WTC11 (cell line): ENCODE measurements at regions not wholly inside any gene's neighbourhood (a gene's known extent, or its start where the extent isn't known, plus 50 kb on each side); places are given as distances from the start of the nearest gene placed in this dataset.

Experiments
- ATAC-seq: fragments of 200-7000 bp; cut with Tn5 transposase; 2 replicates; pipeline ENCODE4 v1.10.0; 2021; ENCODE audit warnings: mild to moderate bottlenecking, moderate library complexity
- CTCF ChIA-PET: fragments of 300-600 bp; sonication (Branson Sonifier 250); formaldehyde crosslinking; loops from one replicate; lab custom pipeline; 2021; ENCODE audit warnings: antibody characterized with exemption; lab: Charles Lee
- POLR2A ChIA-PET: fragments of 350-600 bp; sonication (Branson Sonifier 250); formaldehyde crosslinking; loops from one replicate; lab custom pipeline; 2021; ENCODE audit warnings: antibody characterized with exemption; lab: Charles Lee
- DNase-seq: peaks from one replicate; pipeline ENCODE4 v3.0.0; 2021; ENCODE audit warnings: low spot score
- H3K27ac Mint-ChIP-seq: 2 replicates; pipeline ENCODE4 v1.8.0; 2021; ENCODE audit warnings: mixed read lengths
- H3K27me3 Mint-ChIP-seq: 2 replicates; pipeline ENCODE4 v1.8.0; 2021; ENCODE audit warnings: low read depth, mild to moderate bottlenecking, moderate library complexity, mixed read lengths
- H3K36me3 Mint-ChIP-seq: 2 replicates; pipeline ENCODE4 v1.8.0; 2021; ENCODE audit warnings: mixed read lengths
- H3K4me1 Mint-ChIP-seq: 2 replicates; pipeline ENCODE4 v1.8.0; 2022; ENCODE audit warnings: mixed read lengths
- H3K4me3 Mint-ChIP-seq: 2 replicates; pipeline ENCODE4 v1.8.0; 2021; ENCODE audit warnings: mild to moderate bottlenecking, moderate library complexity, mixed read lengths
- H3K9me3 Mint-ChIP-seq: 2 replicates; pipeline ENCODE4 v1.8.0; 2021; ENCODE audit warnings: mixed read lengths
- ARID4B ChIP-seq: sonication (generic); formaldehyde crosslinking; IDR thresholded peaks from 2 replicates; pipeline ENCODE4 v1.8.0; 2023; ENCODE audit warnings: missing genetic modification reagents, mild to moderate bottlenecking, borderline replicate concordance
- ATF1 ChIP-seq: sonication (generic); formaldehyde crosslinking; IDR thresholded peaks from 2 replicates; pipeline ENCODE4 v1.8.1; 2023; ENCODE audit warnings: mild to moderate bottlenecking, moderate library complexity, missing genetic modification reagents
- CREM ChIP-seq: sonication (generic); formaldehyde crosslinking; IDR thresholded peaks from 2 replicates; pipeline ENCODE4 v1.8.1; 2022; ENCODE audit warnings: mild to moderate bottlenecking, missing genetic modification reagents, moderate library complexity
- E2F1 ChIP-seq: sonication (generic); formaldehyde crosslinking; IDR thresholded peaks from 2 replicates; pipeline ENCODE4 v1.8.0; 2022; ENCODE audit warnings: mild to moderate bottlenecking, missing genetic modification reagents
- ELF4 ChIP-seq: sonication (generic); formaldehyde crosslinking; IDR thresholded peaks from 2 replicates; pipeline ENCODE4 v1.8.1; 2022; ENCODE audit warnings: low read depth, mild to moderate bottlenecking, moderate library complexity, missing genetic modification reagents
- GABPB1 ChIP-seq: sonication (generic); formaldehyde crosslinking; IDR thresholded peaks from 2 replicates; pipeline ENCODE4 v1.8.1; 2023; ENCODE audit warnings: mild to moderate bottlenecking, missing genetic modification reagents
- GRHL2 ChIP-seq: fragments of 250-450 bp; sonication (Bioruptor Pico); IDR thresholded peaks from 2 replicates; pipeline ENCODE4 v1.8.0; 2022; ENCODE audit warnings: mild to moderate bottlenecking, moderate library complexity; ENCODE audit not compliant: insufficient replicate concordance, severe bottlenecking
- HMGXB4 ChIP-seq: sonication (generic); formaldehyde crosslinking; IDR thresholded peaks from 2 replicates; pipeline ENCODE4 v1.8.1; 2023; ENCODE audit warnings: mild to moderate bottlenecking, moderate library complexity, missing genetic modification reagents
- IRF2 ChIP-seq: sonication (generic); formaldehyde crosslinking; IDR thresholded peaks from 2 replicates; pipeline ENCODE4 v1.8.0; 2022; ENCODE audit warnings: low read depth, missing genetic modification reagents, borderline replicate concordance
- JAZF1 ChIP-seq: fragments of 250-450 bp; sonication (Bioruptor Pico); IDR thresholded peaks from 2 replicates; pipeline ENCODE4 v1.9.0; 2021; ENCODE audit warnings: moderate library complexity, mild to moderate bottlenecking, inconsistent platforms
- JUN ChIP-seq: sonication (generic); formaldehyde crosslinking; IDR thresholded peaks from 2 replicates; pipeline ENCODE4 v1.8.0; 2023; ENCODE audit warnings: mild to moderate bottlenecking, missing genetic modification reagents
- MXD4 ChIP-seq: fragments of 250-450 bp; sonication (Bioruptor Pico); IDR thresholded peaks from 2 replicates; pipeline ENCODE4 v1.8.0; 2021; ENCODE audit warnings: mild to moderate bottlenecking, moderate library complexity, borderline replicate concordance
- MYBL2 ChIP-seq: sonication (generic); formaldehyde crosslinking; IDR thresholded peaks from 2 replicates; pipeline ENCODE4 v1.8.1; 2023; ENCODE audit warnings: mild to moderate bottlenecking, moderate library complexity, missing genetic modification reagents
- NR3C1 ChIP-seq: sonication (generic); formaldehyde crosslinking; conservative IDR thresholded peaks from 2 replicates; pipeline ENCODE4 v1.8.1; 2023; ENCODE audit warnings: low read depth, mild to moderate bottlenecking, missing genetic modification reagents
- RORB ChIP-seq: fragments of 250-450 bp; sonication (Bioruptor Pico); IDR thresholded peaks from 2 replicates; pipeline ENCODE4 v1.9.0; 2021; ENCODE audit warnings: mild to moderate bottlenecking
- SMAD3 ChIP-seq: sonication (generic); formaldehyde crosslinking; IDR thresholded peaks from 2 replicates; pipeline ENCODE4 v1.8.0; 2022; ENCODE audit warnings: missing genetic modification reagents, mild to moderate bottlenecking, borderline replicate concordance
- SMAD4 ChIP-seq: sonication (generic); formaldehyde crosslinking; IDR thresholded peaks from 2 replicates; pipeline ENCODE4 v1.8.0; 2022; ENCODE audit warnings: mild to moderate bottlenecking, missing genetic modification reagents
- ZNF121 ChIP-seq: sonication (generic); formaldehyde crosslinking; IDR thresholded peaks from 2 replicates; pipeline ENCODE4 v1.8.0; 2023; ENCODE audit warnings: missing genetic modification reagents
- ZNF423 ChIP-seq: fragments of 250-450 bp; sonication (Bioruptor Pico); IDR thresholded peaks from 2 replicates; pipeline ENCODE4 v2.1.2; 2022; ENCODE audit warnings: mild to moderate bottlenecking, moderate library complexity

GRCh38 chr1:71245246-71245645 is 164.4 kb upstream of the ZRANB2 start:
- Mint-ChIP-seq H3K27me3 (no peaks in the 10 kb centered on the region), H3K27ac (no peak overlapping the region), H3K4me3 (no peak overlapping the region), H3K4me1 (no peaks in the 10 kb centered on the region), H3K36me3 (no peaks in the 10 kb centered on the region), H3K9me3 (no peaks in the 10 kb centered on the region)
- TF ChIP-seq MXD4 (no peak), NR3C1 (CRISPR knock-in tag) (no peak), GRHL2 (CRISPR knock-in tag) (no peak), MYBL2 (CRISPR knock-in tag) (no peak), ZNF423 (CRISPR knock-in tag) (no peak), IRF2 (CRISPR knock-in tag) (no peak), SMAD4 (CRISPR knock-in tag) (no peak), GABPB1 (CRISPR knock-in tag) (no peak), SMAD3 (CRISPR knock-in tag) (no peak)
- ChIA-PET POLR2A (no interaction called here), CTCF (no interaction called here)
- no peak for DNase-seq
- ATAC-seq = no peak

GRCh38 chr1:71242239-71242638 is 161.4 kb upstream of the ZRANB2 start:
- H3K27me3 Mint-ChIP-seq = no peaks in the 10 kb centered on the region
- ATAC-seq = no peak
- H3K36me3 Mint-ChIP-seq = no peaks in the 10 kb centered on the region
- no peak overlapping the region for H3K27ac Mint-ChIP-seq
- no peak for TF ChIP-seq ZNF423 (CRISPR knock-in tag)
- no peak for TF ChIP-seq JAZF1 (CRISPR knock-in tag)
- no peak for TF ChIP-seq E2F1
- no peak for TF ChIP-seq ARID4B (CRISPR knock-in tag)
- no peak for TF ChIP-seq ATF1 (CRISPR knock-in tag)
- no peak for TF ChIP-seq MYBL2 (CRISPR knock-in tag)
- no peak for TF ChIP-seq HMGXB4 (CRISPR knock-in tag)
- TF ChIP-seq ZNF121 (CRISPR knock-in tag) = no peak
- TF ChIP-seq JUN (CRISPR knock-in tag) = no peak
- no peak for TF ChIP-seq CREM (CRISPR knock-in tag)
- TF ChIP-seq GABPB1 (CRISPR knock-in tag) = no peak
- no peak for TF ChIP-seq GRHL2 (CRISPR knock-in tag)
- no peak for TF ChIP-seq ELF4 (CRISPR knock-in tag)
- TF ChIP-seq RORB (CRISPR knock-in tag) = no peak
- TF ChIP-seq IRF2 (CRISPR knock-in tag) = no peak
- TF ChIP-seq, all 79 proteins: peak for 0
- no peak overlapping the region for H3K4me3 Mint-ChIP-seq
- H3K9me3 Mint-ChIP-seq = no peaks in the 10 kb centered on the region
- H3K4me1 Mint-ChIP-seq = no peaks in the 10 kb centered on the region
- DNase-seq = no peak
- ChIA-PET CTCF (no interaction called here), POLR2A (interaction anchor here (0.9 kb wide), 1 partner anchor 14 kb away, joined by 3 read pairs; no protein-coding TSS in a partner anchor)
